GM23338 (cell line): ENCODE measurements at regions not wholly inside any gene's neighbourhood (a gene's known extent, or its start where the extent isn't known, plus 50 kb on each side); places are given as distances from the start of the nearest gene placed in this dataset.

Source experiments
- ATAC-seq: fragments of 200-7000 bp; cut with Tn5 transposase; 3 replicates; pipeline ENCODE4 v1.9.1; 2020
- DNase-seq: peaks from one replicate; pipeline ENCODE4 v3.0.0-alpha.2; 2015; ENCODE audit warnings: low spot score
- H2AFZ ChIP-seq: fragments of 200-600 bp; sonication (generic); 2 replicates; pipeline ENCODE4 v1.8.0; 2016; ENCODE audit warnings: antibody characterized with exemption, mild to moderate bottlenecking, moderate library complexity
- H3F3A ChIP-seq: fragments of 200-600 bp; sonication (generic); replicated peaks from 2 replicates; pipeline ENCODE4 v1.8.0; 2017; ENCODE audit warnings: antibody characterized with exemption, mixed run types, low read depth
- H3K27ac ChIP-seq: fragments of 200-600 bp; sonication (generic); 2 replicates; pipeline ENCODE4 v1.6.1; 2016; ENCODE audit warnings: low read depth
- H3K27me3 ChIP-seq: fragments of 200-600 bp; sonication (generic); 2 replicates; pipeline ENCODE4 v1.8.0; 2016; ENCODE audit warnings: mild to moderate bottlenecking, mixed run types, moderate library complexity; ENCODE audit not compliant: insufficient read depth
- H3K36me3 ChIP-seq: fragments of 200-600 bp; sonication (generic); 2 replicates; pipeline ENCODE4 v1.8.0; 2016; ENCODE audit warnings: mild to moderate bottlenecking; ENCODE audit not compliant: insufficient read depth
- H3K4me1 ChIP-seq: fragments of 200-600 bp; sonication (generic); 2 replicates; pipeline ENCODE4 v1.8.0; 2016; ENCODE audit warnings: mild to moderate bottlenecking, moderate library complexity; ENCODE audit not compliant: insufficient read depth
- H3K4me2 ChIP-seq: fragments of 200-600 bp; sonication (generic); 2 replicates; pipeline ENCODE4 v1.7.1; 2017; ENCODE audit warnings: mixed run types
- H3K4me3 ChIP-seq: fragments of 200-600 bp; sonication (generic); 2 replicates; pipeline ENCODE4 v1.6.1; 2016; ENCODE audit warnings: mixed run types
- H3K79me2 ChIP-seq: fragments of 200-600 bp; sonication (generic); replicated peaks from 2 replicates; pipeline ENCODE4 v1.8.0; 2017; ENCODE audit warnings: mild to moderate bottlenecking; ENCODE audit not compliant: insufficient read depth
- H3K9me2 ChIP-seq: fragments of 200-600 bp; sonication (generic); 2 replicates; pipeline ENCODE4 v1.8.0; 2017; ENCODE audit not compliant: insufficient read depth
- H4K20me1 ChIP-seq: fragments of 200-600 bp; sonication (generic); replicated peaks from 2 replicates; pipeline ENCODE4 v1.8.0; 2017; ENCODE audit warnings: mild to moderate bottlenecking; ENCODE audit not compliant: insufficient read depth
- H3K27ac Mint-ChIP-seq: 2 replicates; pipeline ENCODE4 v1.8.0; 2020; ENCODE audit warnings: inconsistent platforms, mild to moderate bottlenecking, moderate library complexity, mixed read lengths
- H3K27me3 Mint-ChIP-seq: 3 replicates; pipeline ENCODE4 v1.8.0; 2022; ENCODE audit warnings: low read depth, mild to moderate bottlenecking, moderate library complexity, mixed read lengths, inconsistent platforms; ENCODE audit not compliant: insufficient read depth, poor library complexity
- H3K36me3 Mint-ChIP-seq: 3 replicates; pipeline ENCODE4 v1.8.0; 2021; ENCODE audit warnings: low read depth, mild to moderate bottlenecking, inconsistent platforms, moderate library complexity, mixed read lengths
- H3K4me1 Mint-ChIP-seq: 3 replicates; pipeline ENCODE4 v1.8.0; 2020; ENCODE audit warnings: mild to moderate bottlenecking, inconsistent platforms, mixed read lengths
- H3K4me3 Mint-ChIP-seq: 3 replicates; pipeline ENCODE4 v1.8.0; 2021; ENCODE audit warnings: moderate library complexity, mild to moderate bottlenecking, inconsistent platforms, mixed read lengths
- H3K9me3 Mint-ChIP-seq: 3 replicates; pipeline ENCODE4 v1.8.0; 2020; ENCODE audit warnings: moderate library complexity, mild to moderate bottlenecking, inconsistent platforms, mixed read lengths
- CREB1 ChIP-seq: fragments of 250-450 bp; sonication (Bioruptor Pico); IDR thresholded peaks from 2 replicates; pipeline ENCODE4 v1.5.0; 2020; ENCODE audit warnings: low read depth, mild to moderate bottlenecking, moderate library complexity
- ETS1 ChIP-seq: IDR thresholded peaks from 2 replicates; pipeline ENCODE4 v1.6.1; 2016; ENCODE audit warnings: antibody characterized with exemption
- EZH2 ChIP-seq: fragments of 200-600 bp; sonication (generic); IDR thresholded peaks from one replicate; pipeline ENCODE4 v1.8.0; 2017; ENCODE audit warnings: antibody characterized with exemption, mild to moderate bottlenecking, low read depth; ENCODE audit not compliant: unreplicated experiment
- STAT1 ChIP-seq: IDR thresholded peaks from one replicate; pipeline ENCODE4 v1.6.1; 2016; ENCODE audit warnings: antibody characterized with exemption; ENCODE audit not compliant: unreplicated experiment
- ZNF331 ChIP-seq: fragments of 250-450 bp; sonication (Bioruptor Pico); IDR thresholded peaks from 2 replicates; pipeline ENCODE4 v1.5.0; 2020; ENCODE audit warnings: low read depth, mild to moderate bottlenecking, moderate library complexity
- ZNF462 ChIP-seq: fragments of 250-450 bp; sonication (Bioruptor Pico); IDR thresholded peaks from 2 replicates; pipeline ENCODE4 v1.5.0; 2020; ENCODE audit warnings: mild to moderate bottlenecking, moderate library complexity

- no peaks in the 10 kb centered on the region for H3K27me3 Mint-ChIP-seq
- no peaks in the 10 kb centered on the region for H3K79me2 ChIP-seq
- no peaks in the 10 kb centered on the region for H3K36me3 ChIP-seq
Observed at GRCh38 chr5:167315762-167316161, 975.7 kb upstream of the WWC1 start.

More at GRCh38 chr5:167315762-167316161, 975.7 kb upstream of the WWC1 start:
- TF ChIP-seq CREB1 (CRISPR knock-in tag) (no peak), ZNF331 (CRISPR knock-in tag) (no peak), STAT1 (no peak), ETS1 (no peak), EZH2 (no peak), ZNF462 (CRISPR knock-in tag) (no peak)
- no peak overlapping the region for H3K27ac Mint-ChIP-seq
- H3K4me1 Mint-ChIP-seq, result peaks cover 23% of the 10 kb centered on the region
- ATAC-seq, result no peak
- Histone ChIP-seq H2AFZ (no peak overlapping the region), H3K27me3 (no peaks in the 10 kb centered on the region), H3K9me2 (0 out of 2 replicates have a peak, but pooled peaks cover 5% of the 10 kb centered on the region), H3K4me1 (peaks cover 22% of the 10 kb centered on the region), H3K4me2 (no peak overlapping the region), H3F3A (no peaks in the 10 kb centered on the region), H4K20me1 (no peaks in the 10 kb centered on the region), H3K4me3 (no peak overlapping the region), H3K27ac (no peak overlapping the region)
- DNase-seq, result no peak
- H3K4me3 Mint-ChIP-seq, result no peak overlapping the region
- peaks cover 6% of the 10 kb centered on the region; the same call in 1 of the 3 replicates for H3K36me3 Mint-ChIP-seq
- no peaks in the 10 kb centered on the region for H3K9me3 Mint-ChIP-seq
